ENCODE measurements at regions not wholly inside any gene's neighbourhood (a gene's known extent, or its start where the extent isn't known, plus 50 kb on each side); places are given as distances from the start of the nearest gene placed in this dataset.

- DNase-seq (ENCODE audit: low read depth in 1 of 2, low spot score in 2 of 2) (no peak), FAIRE-seq (no peak)
- H3K79me1 ChIP-seq (ENCODE audit: low read depth, low read length), result no peaks in the 10 kb centered on the region
- H3K4me3 ChIP-seq (ENCODE audit: extremely low read depth in 1 of 4, insufficient read depth in 2 of 4, low read depth in 3 of 4, low read length in 4 of 4), result no peak overlapping the region; a peak in 1 of 8 replicates
- peaks cover 0 to 4% (median 1%) of the 10 kb centered on the region in 4 experiments; a peak in 2 of 7 replicates for H3K4me1 ChIP-seq (replicated peaks in 1 of 4; ENCODE audit: control insufficient read depth in 3 of 4, insufficient read depth in 4 of 4, low read length in 3 of 4)
- TF ChIP-seq CHD1 (IDR thresholded peaks at IDR 0.05; ENCODE audit: low read depth, low read length), result no peak
- TF ChIP-seq CTCF (IDR thresholded peaks at IDR 0.05; ENCODE audit: control extremely low read depth in 1 of 3, insufficient read depth in 1 of 3, low read depth in 1 of 3, low read length in 3 of 3), result no peak
- TF ChIP-seq KDM1A (IDR thresholded peaks at IDR 0.05; ENCODE audit: borderline replicate concordance, low read length), result no peak
- TF ChIP-seq BCL11A (IDR thresholded peaks at IDR 0.05; ENCODE audit: low read depth in 2 of 2, low read length in 2 of 2), result no peak
- TF ChIP-seq GTF2F1 (IDR thresholded peaks at IDR 0.05; ENCODE audit: borderline replicate concordance, low read depth, low read length), result no peak
- TF ChIP-seq JUND (IDR thresholded peaks at IDR 0.05; ENCODE audit: low read length), result no peak
- no peak for TF ChIP-seq RAD21 (IDR thresholded peaks at IDR 0.05 in 1 of 2, conservative IDR thresholded peaks at IDR 0.05 in 1 of 2; ENCODE audit: low read depth in 2 of 2, low read length in 2 of 2)
- no peak for TF ChIP-seq CTBP2 (IDR thresholded peaks at IDR 0.05; ENCODE audit: borderline replicate concordance, insufficient read depth, insufficient read length, low read length)
- TF ChIP-seq SIN3A (conservative IDR thresholded peaks at IDR 0.05 in 1 of 2, IDR thresholded peaks at IDR 0.05 in 1 of 2; ENCODE audit: low read depth in 1 of 2, low read length in 2 of 2), result no peak
- TF ChIP-seq NRF1 (IDR thresholded peaks at IDR 0.05; ENCODE audit: low read depth, low read length), result no peak
- H3K36me3 ChIP-seq (ENCODE audit: control insufficient read depth in 2 of 4, insufficient read depth in 4 of 4, low read length in 3 of 4), result no peaks in the 10 kb centered on the region
- no peak overlapping the region for H2AK5ac ChIP-seq (ENCODE audit: low read depth, low read length)
- no peak overlapping the region for H4K91ac ChIP-seq (replicated peaks; ENCODE audit: insufficient read length, low read length)
- no peaks in the 10 kb centered on the region for H4K20me1 ChIP-seq (replicated peaks in 1 of 2; ENCODE audit: control insufficient read depth in 1 of 2, insufficient read depth in 2 of 2, low read length in 2 of 2)
- no peak overlapping the region for H3K9ac ChIP-seq (replicated peaks in 1 of 4; ENCODE audit: extremely low read depth in 1 of 4, low read depth in 3 of 4, low read length in 3 of 4)
- H3K4ac ChIP-seq (replicated peaks; ENCODE audit: insufficient read length, low read depth, low read length), result no peak overlapping the region
- H3K23me2 ChIP-seq (ENCODE audit: low read depth, low read length), result no peaks in the 10 kb centered on the region
- CTCF ChIA-PET (ENCODE audit: partially characterized antibody), result interaction anchor here (1.3 kb wide), 1 partner anchor 23 kb away, joined by 4 read pairs; no protein-coding TSS in a partner anchor
- no peak overlapping the region for H2BK5ac ChIP-seq (ENCODE audit: low read depth, low read length)
- H3K23ac ChIP-seq (ENCODE audit: insufficient read length), result no peak overlapping the region
- H2BK120ac ChIP-seq (replicated peaks; ENCODE audit: low read depth, low read length), result no peak overlapping the region
- H2BK20ac ChIP-seq (ENCODE audit: low read length), result no peak overlapping the region
- POLR2A ChIA-PET (ENCODE audit: partially characterized antibody), result no interaction called here
- no peak overlapping the region for H3K4me2 ChIP-seq (ENCODE audit: insufficient read depth in 1 of 2, low read depth in 2 of 2, low read length in 2 of 2)
- H3K27me3 ChIP-seq (replicated peaks in 1 of 4; ENCODE audit: control insufficient read depth in 3 of 4, extremely low read depth in 1 of 4, insufficient read depth in 3 of 4, low read length in 3 of 4), result no peaks in the 10 kb centered on the region; a peak in 1 of 7 replicates
- H3K9me3 ChIP-seq (ENCODE audit: insufficient read depth in 2 of 2, low read depth in 1 of 2, low read length in 1 of 2), result no peaks in the 10 kb centered on the region
- H3K56ac ChIP-seq (replicated peaks; ENCODE audit: insufficient read length, low read depth, low read length), result no peak overlapping the region
- H2BK12ac ChIP-seq (ENCODE audit: low read depth, low read length), result no peak overlapping the region
- H2BK15ac ChIP-seq (ENCODE audit: low read length), result no peak overlapping the region
- no peaks in the 10 kb centered on the region for H3K79me2 ChIP-seq (ENCODE audit: control insufficient read depth in 1 of 2, insufficient read depth in 2 of 2, low read length in 2 of 2)
- no peak overlapping the region for H2AFZ ChIP-seq (ENCODE audit: low read length)
- H3K14ac ChIP-seq (ENCODE audit: insufficient read length), result no peak overlapping the region
- no peak overlapping the region for H3K27ac ChIP-seq (ENCODE audit: low read depth, low read length)
- no peak overlapping the region for H3K18ac ChIP-seq (ENCODE audit: extremely low read depth, low read length)
- H4K8ac ChIP-seq (ENCODE audit: extremely low read depth, insufficient read depth, low read length), result no peak overlapping the region
- no peak overlapping the region for H4K5ac ChIP-seq (ENCODE audit: insufficient read length, low read depth, low read length)
These were observed 268.3 kb upstream of the CDH20 start for GRCh38 chr18:61064911-61065310.

Measured in H1 (cell line).